ENCODE measurements at regions not wholly inside any gene's neighbourhood (a gene's known extent, or its start where the extent isn't known, plus 50 kb on each side); places are given as distances from the start of the nearest gene placed in this dataset.

DNA sequence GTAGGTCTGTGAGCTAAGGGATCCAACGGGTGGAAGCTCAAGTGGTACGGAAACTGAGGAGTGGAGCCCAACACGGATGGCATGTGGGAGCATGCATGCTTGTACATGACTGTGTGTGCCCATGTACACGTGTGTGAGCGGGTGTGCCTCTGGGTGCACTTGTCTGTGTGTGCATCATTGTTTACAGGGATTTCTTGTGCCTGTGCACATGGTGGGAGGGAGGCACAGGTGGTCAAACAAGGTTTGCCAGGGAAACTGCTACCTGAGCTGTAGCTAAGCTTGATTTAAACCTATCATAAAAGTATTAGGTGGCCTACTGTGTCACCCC lies 122.5 kb upstream of the MAMLD1 start:
- no peak for TF ChIP-seq POLR2A (IDR thresholded peaks at IDR 0.05; ENCODE audit: low read length)
- no peak for TF ChIP-seq GATA1 (IDR thresholded peaks at IDR 0.05; ENCODE audit: low read depth, low read length)

All from erythroblast (primary cell).